GM13977 (cell line): ENCODE measurements at regions not wholly inside any gene's neighbourhood (a gene's known extent, or its start where the extent isn't known, plus 50 kb on each side); places are given as distances from the start of the nearest gene placed in this dataset.

Source experiments
- DNase-seq: peaks from one replicate; pipeline ENCODE4 v3.0.0; 2012; ENCODE audit warnings: low spot score
- in situ Hi-C: fragments of 300-500 bp; cut with MboI; formaldehyde crosslinking; loops from one replicate; pipeline ENCODE4 v1.12.0; 2022; ENCODE audit warnings: low sequenced_read_pairs, low pct_unique_long_range_greater_than_20kb, mixed read lengths, inconsistent platforms; ENCODE audit not compliant: unreplicated experiment
- TF ChIP-seq, protein P1 (sequence below): IDR thresholded peaks from 2 replicates; pipeline ENCODE4 v1.5.1; 2012; ENCODE audit warnings: mild to moderate bottlenecking, control low read depth; ENCODE audit not compliant: insufficient read depth; ENCODE audit errors: extremely low read depth, missing control alignments

- no peak for DNase-seq
- in situ Hi-C loops, result no loop called here
- TF ChIP-seq, protein P1, sequence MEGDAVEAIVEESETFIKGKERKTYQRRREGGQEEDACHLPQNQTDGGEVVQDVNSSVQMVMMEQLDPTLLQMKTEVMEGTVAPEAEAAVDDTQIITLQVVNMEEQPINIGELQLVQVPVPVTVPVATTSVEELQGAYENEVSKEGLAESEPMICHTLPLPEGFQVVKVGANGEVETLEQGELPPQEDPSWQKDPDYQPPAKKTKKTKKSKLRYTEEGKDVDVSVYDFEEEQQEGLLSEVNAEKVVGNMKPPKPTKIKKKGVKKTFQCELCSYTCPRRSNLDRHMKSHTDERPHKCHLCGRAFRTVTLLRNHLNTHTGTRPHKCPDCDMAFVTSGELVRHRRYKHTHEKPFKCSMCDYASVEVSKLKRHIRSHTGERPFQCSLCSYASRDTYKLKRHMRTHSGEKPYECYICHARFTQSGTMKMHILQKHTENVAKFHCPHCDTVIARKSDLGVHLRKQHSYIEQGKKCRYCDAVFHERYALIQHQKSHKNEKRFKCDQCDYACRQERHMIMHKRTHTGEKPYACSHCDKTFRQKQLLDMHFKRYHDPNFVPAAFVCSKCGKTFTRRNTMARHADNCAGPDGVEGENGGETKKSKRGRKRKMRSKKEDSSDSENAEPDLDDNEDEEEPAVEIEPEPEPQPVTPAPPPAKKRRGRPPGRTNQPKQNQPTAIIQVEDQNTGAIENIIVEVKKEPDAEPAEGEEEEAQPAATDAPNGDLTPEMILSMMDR, result no peak
These were observed 64.2 kb downstream of the GJA1 start for GRCh38 chr6:121499666-121500065.

DNA sequence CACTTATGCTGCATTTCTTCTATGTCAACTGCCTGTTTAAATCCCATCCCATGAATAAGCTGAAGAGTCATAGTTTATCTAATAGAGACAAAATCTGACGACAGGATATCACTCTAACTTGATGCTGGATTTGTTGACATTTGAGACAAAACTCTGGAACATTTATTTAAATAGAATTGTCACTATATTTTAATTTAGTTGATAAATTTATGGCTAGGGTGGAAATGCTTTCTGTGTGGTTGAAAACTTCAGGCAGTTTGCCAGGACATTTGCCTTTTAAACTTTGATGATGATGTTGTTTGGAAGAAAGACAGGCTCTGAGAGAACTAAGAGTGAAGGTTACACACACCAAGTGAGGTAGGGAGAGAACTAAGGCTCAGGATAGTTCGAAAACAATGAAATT, 68.1 kb downstream of the GJA1 start:
- in situ Hi-C loops, result no loop called here
- TF ChIP-seq, protein P1, result no peak
- no peak for DNase-seq

GRCh38 chr6:121504227-121504626, 68.8 kb downstream of the GJA1 start:
- TF ChIP-seq, protein P1, result no peak
- no peak for DNase-seq
- in situ Hi-C loops, result no loop called here

- in situ Hi-C loops, result no loop called here
- no peak for DNase-seq
- TF ChIP-seq, protein P1, result no peak
These were observed 69.8 kb downstream of the GJA1 start for GRCh38 chr6:121505284-121505683.

DNA sequence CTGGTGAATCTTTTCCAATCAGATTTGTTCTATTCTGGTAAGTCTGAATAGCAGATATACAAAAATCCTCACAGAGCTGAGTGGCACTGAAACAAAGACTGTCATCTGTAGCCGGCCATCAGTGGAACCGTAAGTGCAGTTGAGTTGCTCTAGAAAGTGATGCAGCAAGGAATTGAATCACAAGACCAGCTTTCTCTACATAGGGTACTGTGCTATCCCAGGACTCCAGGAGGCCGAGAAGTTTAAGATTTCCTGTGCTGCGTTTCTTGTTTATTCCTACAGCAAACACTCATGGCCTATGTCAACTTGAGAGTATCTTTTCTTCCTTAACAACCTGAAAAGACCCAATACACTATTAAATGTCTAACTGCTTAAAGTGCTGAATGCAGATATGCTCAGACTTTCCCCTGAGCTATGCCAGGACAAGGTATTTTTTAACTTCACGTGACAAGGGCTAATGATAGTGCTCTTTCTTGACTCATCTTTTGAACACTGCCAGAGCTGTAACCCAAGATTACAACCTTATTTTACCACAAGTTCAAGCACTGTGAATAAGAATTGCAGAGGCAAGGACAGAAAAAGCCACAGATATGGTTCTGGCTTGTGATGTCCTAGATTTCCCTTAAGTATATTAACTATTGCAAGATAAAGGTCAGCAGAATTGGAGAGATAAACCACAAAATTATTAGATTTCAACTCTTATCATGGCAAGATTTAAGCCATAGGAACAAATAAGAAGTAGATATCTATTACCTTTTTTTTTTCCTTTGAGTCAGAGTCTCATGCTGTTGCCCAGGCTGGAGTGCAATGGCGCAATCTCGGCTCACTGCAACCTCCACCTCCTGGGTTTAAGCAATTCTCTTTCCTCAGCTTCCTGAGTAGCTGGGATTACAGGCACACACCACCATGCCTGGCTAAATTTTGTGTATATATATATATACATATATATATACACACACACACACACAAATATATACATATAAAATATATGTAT, 71.6 kb downstream of the GJA1 start:
- TF ChIP-seq, protein P1, result no peak
- in situ Hi-C loops, result no loop called here
- no peak for DNase-seq

GRCh38 chr6:121510568-121511177, 75.2 kb downstream of the GJA1 start:
- no peak for DNase-seq
- in situ Hi-C loops, result no loop called here
- TF ChIP-seq, protein P1, result no peak
